ENCODE measurements at regions not wholly inside any gene's neighbourhood (a gene's known extent, or its start where the extent isn't known, plus 50 kb on each side); places are given as distances from the start of the nearest gene placed in this dataset.

DNA sequence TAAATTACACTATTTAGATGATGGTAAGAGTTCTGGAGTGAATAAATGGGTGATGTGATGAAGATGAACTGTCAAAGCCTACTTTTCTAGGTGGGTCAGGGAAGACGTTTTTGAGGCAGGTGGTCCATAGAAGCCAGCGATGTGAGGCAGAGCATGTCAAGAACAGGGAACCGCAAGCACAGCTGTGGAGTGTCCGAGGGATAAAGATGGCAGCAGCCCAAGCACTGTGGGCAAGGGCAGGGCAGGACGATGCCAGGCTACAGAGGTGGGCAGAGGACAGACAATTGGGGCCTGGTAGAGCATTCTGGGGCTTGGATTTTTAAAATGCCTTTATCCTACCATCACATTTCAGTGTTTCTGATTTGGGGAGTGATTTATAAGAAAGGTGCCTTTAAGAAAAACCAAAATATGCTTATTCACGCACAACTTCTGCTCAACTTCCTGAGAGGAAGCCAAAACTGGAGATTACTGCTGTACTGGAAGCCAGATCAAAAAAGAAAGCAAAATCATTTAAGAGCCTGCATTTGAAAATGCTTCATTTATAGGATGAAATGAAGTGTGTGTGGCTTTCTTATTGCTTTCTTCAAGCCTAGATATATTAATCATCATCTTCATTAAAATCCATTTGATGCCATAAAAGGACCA lies 119.0 kb upstream of the WDR17 start:
- no peak for DNase-seq (ENCODE audit: low read depth in 3 of 3, low spot score in 2 of 3)

DNA sequence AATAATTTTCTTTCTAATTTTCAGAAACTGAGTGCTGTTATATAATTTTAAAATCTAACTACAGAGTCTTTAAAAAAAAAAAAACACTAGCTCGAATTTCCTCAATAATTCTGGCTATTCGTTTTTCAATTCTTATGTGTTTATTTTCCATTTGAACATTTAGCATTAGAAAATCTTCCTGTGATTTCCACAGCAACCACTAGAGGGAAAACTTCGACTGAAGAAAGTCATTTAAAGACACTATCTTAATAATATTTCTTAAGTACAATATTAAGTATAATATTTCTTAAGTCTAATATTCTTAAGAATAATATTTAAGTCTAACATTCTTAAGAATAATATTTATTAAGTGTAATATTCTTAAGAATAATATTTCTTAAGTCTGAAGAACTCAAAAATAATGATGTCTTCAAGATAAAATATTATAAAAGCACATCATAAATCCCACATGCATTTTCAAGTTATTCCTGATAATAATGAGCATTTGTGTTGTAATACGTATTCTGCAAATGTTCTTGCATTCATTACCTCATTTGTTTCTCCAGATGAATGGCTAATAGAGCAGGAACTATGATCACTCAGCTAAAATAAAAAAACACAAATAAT lies 118.4 kb upstream of the WDR17 start:
- DNase-seq (ENCODE audit: low read depth in 3 of 3, low spot score in 2 of 3): no peak

DNA sequence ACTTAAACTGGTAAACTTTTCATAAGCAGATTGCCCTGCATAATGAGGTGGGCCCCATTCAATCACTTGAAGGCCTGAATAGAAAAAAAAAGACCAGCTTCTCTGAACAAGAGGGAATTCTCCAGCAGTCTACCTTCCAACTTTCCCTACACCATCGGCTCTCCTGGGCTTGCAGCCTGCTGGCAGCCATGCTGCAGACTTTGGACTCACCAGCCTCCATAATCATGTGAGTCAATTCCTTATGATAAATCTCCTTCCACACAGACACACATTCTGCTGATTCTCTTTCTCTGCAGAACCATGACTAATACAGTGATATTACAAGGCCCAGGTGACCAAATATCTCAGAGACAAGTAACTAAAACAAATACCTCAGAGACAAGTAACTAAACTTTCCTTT lies 113.8 kb upstream of the WDR17 start:
- no peak for DNase-seq (ENCODE audit: low read depth in 3 of 3, low spot score in 2 of 3)

DNA sequence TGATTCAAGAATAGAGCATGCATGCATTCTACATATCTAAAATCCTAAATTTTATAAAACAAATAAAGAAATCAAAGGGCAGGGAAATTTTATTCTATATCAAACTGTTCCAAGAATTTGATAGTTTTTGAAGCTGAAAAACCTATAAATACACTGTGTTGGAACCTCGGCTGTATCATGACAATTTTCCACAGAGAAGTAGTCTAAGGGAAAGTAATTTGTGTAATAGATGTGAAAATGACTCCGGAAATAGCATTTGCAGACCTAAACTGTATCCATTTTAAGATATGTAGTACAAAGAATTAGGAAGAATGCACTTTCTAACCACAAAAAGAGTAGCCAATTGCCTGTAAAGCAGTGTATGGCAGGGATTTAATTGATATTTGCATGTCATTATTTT lies 112.5 kb upstream of the WDR17 start:
- DNase-seq (ENCODE audit: low read depth in 3 of 3, low spot score in 2 of 3): no peak

DNA sequence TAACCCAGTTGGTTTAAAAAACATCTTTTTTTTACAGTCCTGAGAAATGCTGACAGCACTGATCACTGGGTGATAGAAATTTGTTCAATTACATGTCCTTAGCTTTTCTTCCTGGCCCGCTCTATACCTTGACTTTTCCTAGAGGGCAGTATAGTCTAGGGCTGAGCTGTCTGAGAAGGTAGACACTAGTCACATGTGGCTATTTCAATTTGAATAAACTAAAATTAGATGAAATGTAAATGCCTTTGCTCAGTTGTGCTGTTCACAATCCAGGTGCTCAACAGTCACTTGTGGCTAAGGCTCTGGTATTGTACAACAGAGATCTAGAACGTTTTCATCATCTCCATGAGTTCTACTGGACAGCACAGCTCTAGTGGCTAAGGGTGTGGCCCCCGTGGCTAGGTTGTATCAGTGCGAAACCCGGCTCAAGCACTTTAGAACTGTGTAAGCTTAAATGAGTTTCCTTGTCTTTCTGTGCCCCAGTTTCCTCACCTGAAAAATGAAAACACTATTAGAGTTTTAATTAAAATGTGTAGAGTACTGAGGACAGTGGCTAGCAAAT lies 111.6 kb upstream of the WDR17 start:
- DNase-seq (ENCODE audit: low read depth in 3 of 3, low spot score in 2 of 3): no peak

DNA sequence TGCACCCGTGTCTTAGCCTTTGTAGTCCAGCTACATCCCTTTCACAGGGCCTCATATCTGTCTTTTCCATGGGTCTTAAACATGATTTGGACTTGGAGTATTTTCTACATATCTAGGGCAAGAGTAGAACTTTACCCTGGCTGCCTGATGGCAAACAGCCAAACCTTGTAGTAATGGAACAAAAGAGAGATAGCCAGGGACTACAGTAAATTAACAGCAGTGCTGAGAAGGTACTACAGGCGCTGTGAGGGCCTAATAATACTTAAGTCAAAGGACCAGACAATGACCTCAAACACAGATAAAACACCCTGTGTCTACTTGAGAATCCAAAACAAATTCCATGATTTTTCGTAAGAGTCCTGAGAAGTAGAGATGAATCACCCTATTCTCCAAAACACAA lies 111.0 kb upstream of the WDR17 start:
- DNase-seq (ENCODE audit: low read depth in 3 of 3, low spot score in 2 of 3): no peak

DNA sequence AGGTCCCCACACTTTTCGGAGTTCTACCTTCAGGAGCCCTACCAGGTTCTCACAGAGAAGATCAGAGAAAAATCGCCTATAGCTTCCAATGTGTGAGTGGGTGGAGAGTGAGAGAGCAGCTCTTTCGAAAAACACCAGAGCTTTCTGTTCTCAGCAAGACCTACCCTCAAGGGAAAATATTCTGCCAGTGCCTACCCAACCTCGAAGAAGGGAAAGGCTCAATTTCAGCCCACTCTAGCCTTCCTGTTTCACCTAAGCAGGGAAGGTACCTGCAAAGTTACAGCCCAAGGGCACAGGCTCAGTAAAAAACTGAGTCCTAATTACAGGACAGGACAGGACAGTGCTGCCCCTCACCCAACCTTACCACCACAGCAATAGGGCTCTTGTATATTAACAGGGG lies 104.0 kb upstream of the WDR17 start:
- no peak for DNase-seq (ENCODE audit: low read depth in 3 of 3, low spot score in 2 of 3)

DNA sequence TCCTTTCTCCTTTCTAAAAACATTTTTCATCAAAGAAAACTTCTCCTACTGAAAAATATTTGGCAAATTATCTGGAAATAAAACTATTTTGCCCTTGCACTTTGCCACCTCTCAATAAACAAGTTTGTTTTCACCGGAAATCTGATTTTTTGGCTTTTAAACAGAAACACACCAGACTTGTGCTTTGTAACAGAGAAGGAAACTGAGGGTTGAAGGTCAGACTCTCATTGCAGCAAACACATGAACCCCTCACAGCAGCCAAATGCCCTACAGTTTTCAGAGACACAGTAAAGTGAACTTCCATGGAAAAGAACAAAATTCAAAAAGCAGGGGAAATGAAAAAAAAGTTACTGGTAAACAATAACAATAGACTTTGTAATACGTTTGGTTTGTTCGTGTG lies 95.6 kb upstream of the WDR17 start:
- no peak for DNase-seq (ENCODE audit: low read depth in 3 of 3, low spot score in 2 of 3)

DNA sequence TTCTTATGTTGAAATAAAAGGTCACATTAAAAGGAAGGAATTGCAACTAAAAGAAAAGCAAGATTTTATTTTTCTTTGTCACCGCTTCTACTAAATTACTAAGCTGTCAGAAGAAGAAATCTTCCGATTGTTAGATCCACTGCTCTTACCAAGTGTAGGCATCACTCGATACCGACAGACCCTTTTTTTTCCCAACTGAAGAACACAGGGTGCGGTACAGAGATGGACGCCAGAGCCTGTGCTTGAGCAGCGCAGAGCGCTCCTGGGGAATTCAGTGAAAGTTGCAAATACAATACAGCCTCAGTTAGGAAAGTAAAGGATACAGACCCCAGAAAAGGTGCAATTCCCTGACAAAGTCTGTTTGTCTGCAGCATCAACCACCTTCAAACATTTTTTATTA lies 94.9 kb upstream of the WDR17 start:
- DNase-seq (ENCODE audit: low read depth in 3 of 3, low spot score in 2 of 3): no peak

DNA sequence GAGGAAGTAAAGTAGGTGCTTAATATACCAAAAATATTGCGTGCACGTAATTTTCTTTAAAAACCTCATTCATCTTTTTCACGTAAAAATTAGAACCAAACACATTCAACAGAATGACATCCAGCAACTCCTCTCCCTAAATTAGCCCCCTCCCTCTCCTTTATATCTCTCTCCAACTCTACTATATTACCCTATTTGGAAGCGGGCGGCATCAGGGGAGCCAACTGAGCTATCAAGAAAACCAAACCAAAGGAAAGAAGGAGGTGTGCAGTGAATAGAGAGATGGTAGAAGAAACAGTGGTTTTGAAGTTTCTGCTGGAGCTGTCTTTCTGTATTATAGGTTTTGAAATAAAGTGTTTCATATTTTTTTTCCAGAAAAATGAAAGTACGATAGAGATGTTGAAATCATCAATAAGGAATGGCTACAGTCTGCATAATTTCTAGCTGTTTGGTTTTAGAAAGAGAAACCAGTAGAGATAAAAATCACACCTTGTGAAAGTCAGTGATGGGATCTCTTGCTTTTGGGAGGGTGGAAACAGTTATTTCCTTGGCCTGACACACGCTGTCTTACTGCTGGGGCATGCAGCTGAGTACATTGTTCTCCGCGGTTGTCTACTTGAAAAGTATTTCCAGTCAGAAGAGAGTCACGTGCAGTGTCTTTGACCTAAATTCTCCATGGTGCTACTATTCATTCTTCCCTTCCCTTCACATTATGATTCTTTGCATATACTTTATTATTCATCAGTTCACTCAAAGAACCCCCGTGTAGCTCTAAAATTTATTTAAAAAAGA lies 94.1 kb upstream of the WDR17 start:
- no peak for DNase-seq (ENCODE audit: low read depth in 3 of 3, low spot score in 2 of 3)

DNA sequence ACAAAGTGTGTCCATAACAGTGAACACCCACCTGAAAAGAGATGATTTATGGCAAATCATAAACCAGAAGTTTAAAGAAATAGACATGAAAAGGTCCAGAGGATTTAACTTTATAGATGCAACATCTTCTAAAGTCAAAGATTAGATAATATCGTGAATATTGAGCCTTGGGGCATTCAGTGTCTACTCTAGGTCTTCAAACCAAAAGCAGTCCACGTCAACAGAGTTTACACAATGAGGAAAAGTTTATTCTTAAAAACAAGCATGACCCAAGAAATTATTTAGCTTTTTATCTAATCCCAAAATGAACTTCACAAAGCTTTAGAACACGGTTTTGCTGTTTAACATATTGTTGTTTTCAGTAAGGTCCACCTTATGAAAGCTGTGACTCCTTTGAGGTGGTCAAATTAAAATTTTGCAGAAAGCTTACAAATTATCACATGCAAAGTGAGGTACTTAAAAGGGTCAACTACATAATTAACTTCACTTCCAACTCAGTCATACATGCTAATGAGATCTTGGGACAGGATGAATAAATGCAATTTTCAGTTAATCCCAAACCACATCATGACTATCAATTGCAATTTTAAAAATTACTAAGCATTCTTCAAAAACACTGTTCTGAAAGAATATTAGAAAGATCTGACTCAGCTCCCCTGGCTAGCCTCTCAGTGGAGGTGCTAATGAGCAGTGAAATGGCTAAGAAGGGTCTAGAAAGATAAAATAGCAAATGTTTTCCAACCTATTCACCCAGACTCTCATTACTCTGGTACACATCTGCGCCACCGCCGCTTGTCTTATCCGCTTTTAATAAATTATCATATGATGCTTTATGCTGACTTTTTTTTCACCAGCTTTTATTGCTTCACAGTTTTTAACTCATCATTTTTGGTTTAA lies 92.4 kb upstream of the WDR17 start:
- no peak for DNase-seq (ENCODE audit: low read depth in 3 of 3, low spot score in 2 of 3)

DNA sequence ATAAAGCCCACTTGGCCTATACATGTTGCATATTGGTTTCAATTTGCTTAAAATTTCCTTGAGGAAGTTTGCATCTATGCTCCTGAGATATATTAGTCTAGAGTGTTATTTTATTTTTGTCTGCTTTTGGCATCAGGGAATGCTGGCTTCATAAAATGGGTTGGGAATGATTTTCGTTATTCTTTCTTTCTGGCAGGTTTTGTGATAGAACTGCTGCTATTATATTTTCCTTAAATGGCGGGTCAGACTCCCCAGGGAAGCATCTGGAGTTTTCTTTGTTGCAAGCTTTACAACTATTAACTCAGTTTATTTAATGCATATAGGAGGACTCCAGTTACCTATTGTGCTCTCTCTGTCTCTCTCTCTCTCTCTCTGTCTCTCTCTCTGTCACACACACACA lies 82.0 kb upstream of the WDR17 start:
- no peak for DNase-seq (ENCODE audit: low read depth in 3 of 3, low spot score in 2 of 3)

DNA sequence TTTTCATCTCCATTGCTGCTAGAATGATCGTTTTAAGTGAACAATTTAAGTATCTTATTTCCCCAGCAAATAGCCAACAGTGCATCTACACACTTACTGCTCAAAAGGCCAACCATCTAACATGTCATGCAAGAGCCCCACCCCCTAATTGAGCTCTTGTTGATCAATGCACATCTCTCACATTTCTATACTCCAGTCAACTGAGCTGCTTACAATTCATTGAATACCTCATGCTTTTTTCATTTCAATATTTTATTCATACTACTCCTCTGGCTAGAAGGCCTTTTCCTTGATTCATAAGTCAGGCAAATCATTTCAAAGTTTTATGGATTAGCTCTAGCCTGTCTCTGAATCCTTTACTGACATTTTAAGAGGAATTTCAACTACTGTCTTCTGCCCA lies 79.0 kb upstream of the WDR17 start:
- DNase-seq (ENCODE audit: low read depth in 3 of 3, low spot score in 2 of 3): no peak

DNA sequence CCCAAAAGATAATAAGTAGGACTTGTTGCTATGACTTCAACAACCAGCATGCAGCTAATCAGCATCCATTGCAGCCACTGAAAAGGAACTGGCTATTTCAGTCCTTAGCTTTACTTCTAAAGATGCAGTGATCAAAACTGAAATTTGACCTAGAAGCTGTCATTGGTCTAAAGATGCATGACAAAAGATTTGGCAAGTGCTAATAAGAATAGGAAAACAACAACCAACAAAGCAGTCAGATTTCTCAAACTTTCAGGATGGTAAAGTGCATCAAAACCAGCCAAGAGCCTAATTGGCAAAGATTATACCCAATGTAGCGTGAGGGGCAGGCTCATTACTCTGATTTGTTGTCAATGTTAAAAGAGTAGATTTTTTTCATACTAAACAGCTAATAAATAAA lies 77.1 kb upstream of the WDR17 start:
- DNase-seq (ENCODE audit: low read depth in 3 of 3, low spot score in 2 of 3): no peak

DNA sequence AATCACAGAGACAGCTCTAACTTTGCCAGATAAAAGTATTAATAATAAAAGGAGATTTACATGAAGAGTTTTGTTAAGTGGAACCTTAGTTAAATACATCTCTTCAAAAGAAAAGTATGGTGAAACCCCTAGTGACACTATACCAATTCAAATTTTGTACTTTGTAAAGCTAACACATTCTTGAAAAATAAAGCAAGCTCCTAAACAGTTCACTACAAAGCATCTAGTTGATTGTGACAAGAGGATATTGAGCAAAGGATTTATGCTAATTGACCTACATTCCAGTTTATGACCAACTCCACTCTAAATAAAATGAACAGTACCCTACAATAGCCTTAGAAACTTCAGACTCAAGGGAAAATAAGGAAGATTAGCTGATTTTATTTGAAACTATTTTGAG lies 69.4 kb upstream of the WDR17 start:
- no peak for DNase-seq (ENCODE audit: low read depth in 3 of 3, low spot score in 2 of 3)

DNA sequence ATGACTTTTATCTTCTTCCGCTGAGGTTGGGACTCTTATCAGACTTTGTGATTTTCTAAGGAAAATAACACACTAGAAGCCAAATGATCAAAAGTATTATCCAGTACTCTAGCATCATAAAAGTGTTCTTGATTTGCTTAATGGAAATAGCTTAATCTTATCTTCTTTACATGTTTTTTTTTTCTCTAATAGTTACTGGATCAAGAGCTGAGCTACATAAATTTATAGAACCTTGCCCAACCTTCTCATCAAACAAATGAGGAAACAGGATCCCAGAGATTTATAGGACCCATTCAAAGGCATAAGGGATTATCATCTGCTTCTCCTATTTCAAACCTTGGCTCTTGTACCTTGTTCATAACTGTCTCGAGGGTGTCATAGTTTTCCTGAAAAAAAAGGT lies 68.3 kb upstream of the WDR17 start:
- DNase-seq (ENCODE audit: low read depth in 3 of 3, low spot score in 2 of 3): no peak

DNA sequence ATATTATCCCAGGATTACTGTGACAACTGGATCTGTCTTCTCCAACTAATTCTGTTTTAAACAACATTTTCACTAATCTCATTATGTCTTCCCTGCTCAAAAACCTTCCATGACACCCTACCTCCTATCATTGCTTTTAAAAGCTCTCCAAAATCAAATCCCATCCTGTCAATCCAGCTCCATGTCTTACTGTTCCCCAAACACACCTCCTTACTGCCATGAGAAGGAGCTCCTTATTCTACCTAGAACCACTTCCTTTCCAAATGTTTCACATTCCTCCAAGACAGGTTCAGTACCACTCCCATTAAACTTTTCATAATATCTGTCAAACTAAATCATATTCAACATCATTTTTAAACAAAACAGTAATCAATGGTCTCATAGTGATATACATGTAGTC lies 66.9 kb upstream of the WDR17 start:
- no peak for DNase-seq (ENCODE audit: low read depth in 3 of 3, low spot score in 2 of 3)

DNA sequence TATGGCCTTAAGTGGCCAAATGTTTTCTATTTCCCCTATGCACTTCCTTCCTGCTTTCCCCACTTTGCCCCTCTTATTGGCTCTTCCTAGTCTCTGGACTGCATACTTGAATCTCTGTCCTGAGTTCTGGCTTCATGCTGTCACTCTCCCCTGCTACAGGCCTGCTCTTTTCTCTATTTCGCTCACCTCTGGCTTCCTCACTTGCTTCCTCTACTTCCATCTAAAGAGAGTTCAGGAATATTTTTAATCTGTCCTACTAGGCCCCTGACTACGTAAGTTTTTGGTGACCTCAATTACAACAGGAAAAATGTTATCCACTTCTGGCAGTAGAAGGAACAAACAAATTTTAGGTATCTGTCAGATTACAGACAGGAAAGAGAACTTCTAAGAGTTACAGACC lies 65.7 kb upstream of the WDR17 start:
- no peak for DNase-seq (ENCODE audit: low read depth in 3 of 3, low spot score in 2 of 3)

DNA sequence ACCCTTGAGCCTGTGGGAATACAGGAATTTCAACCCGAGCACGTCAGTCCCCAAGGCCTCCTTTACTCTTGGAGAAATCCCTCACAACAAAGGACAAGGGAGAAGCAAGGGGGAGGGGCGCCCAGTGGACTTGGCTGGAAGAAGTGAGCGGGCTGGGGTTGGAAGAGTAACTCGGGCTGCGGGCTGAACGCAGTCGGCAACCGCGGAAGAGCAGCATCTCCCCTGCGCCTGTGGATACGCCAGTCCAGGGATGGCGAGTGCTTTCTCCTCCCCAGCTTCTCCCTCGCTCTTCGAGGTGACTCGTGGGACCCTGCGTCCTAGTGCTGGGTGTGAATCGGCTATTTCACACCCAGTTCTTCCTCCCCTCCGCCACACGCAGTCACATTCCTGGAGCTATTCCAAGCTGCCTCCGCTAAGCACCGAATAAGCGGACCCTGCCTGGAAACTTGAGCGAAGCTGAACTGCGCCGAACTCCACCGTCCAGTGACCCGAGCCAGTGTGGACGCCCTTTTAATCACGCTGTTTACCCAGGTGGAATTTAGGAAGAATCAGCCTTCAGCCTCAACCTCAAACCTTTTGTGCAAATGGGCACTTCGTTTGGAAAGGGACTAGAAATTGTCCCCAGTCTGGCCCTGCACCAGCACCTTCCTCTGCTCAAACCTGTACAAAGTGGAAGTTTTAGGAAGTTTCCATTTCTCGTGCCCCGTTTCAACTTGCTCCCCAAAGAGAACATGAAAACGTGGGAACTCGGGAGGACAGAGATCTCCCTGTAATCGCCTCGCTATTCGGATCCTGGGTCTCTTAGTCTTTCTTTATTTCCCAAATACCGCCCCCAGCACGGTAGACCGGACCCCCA lies 64.3 kb upstream of the WDR17 start:
- DNase-seq (ENCODE audit: low read depth in 3 of 3, low spot score in 2 of 3): peak in 2 of 3 donors; percentile 37 to 60

DNA sequence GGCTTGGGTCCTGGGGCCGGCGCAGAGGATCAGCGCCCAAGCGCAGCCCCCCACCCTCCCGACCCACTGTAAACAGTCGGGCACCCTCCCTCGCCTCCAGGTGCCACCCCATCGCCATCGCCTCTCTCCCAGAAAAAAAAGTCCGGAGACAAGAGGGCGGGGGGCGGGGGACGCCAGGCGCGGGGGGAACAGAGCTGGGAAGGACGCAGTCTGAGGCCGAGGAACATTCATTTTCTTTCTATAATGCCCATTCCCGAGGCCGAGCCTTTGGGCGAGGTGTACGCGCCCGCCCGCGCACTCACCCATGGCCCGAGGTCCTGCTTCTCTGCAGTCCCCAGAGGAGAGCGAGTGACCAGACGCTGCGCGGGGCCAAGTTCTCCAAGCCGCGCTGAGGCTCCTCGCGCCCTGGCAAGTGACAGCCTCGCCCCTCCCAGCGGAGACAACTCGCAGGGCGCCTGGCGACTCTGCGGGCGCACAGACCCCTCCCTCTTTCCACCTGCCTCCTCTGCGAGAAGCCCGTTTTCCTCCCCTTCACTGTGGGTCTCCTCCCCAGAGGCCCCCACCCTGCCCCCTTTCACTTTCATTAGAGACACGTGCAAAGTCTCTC lies 63.5 kb upstream of the WDR17 start:
- DNase-seq (ENCODE audit: low read depth in 3 of 3, low spot score in 2 of 3): no peak

Data from right renal cortex interstitium (tissue), 3 donors.